NCI-H2081 treated with DMSO at 0.1 percent for 48 hours (cell line): ENCODE measurements at regions not wholly inside any gene's neighbourhood (a gene's known extent, or its start where the extent isn't known, plus 50 kb on each side); places are given as distances from the start of the nearest gene placed in this dataset.
"Not testable (repeated sequence)": the region's sequence is repeated elsewhere in the genome, so short reads cannot be mapped to it uniquely, and the experiment has no call there.

Source experiments
- DNase-seq: peaks from one replicate; lab custom pipeline; 2025; lab: John Stamatoyannopoulos, UW

- no peak for DNase-seq
These were observed 261.9 kb downstream of the CBLL2 start for GRCh38 chrX:22534643-22535042.

GRCh38 chrX:22536746-22537304 lies 264.1 kb downstream of the CBLL2 start:
- DNase-seq: no peak

- no peak for DNase-seq
These were observed 265.9 kb downstream of the CBLL2 start for GRCh38 chrX:22538580-22538979.

GRCh38 chrX:22541926-22542325 lies 269.2 kb downstream of the CBLL2 start:
- DNase-seq: no peak

GRCh38 chrX:22542641-22543040 lies 269.9 kb downstream of the CBLL2 start:
- DNase-seq: no peak

GRCh38 chrX:22559506-22559905 lies 286.8 kb downstream of the CBLL2 start:
- no peak for DNase-seq

- DNase-seq: no peak
These were observed 302.6 kb downstream of the CBLL2 start for GRCh38 chrX:22575161-22575845.

GRCh38 chrX:22577181-22577580 lies 304.5 kb downstream of the CBLL2 start:
- DNase-seq: no peak

GRCh38 chrX:22585831-22586230 lies 313.1 kb downstream of the CBLL2 start:
- DNase-seq: no peak

GRCh38 chrX:22589845-22590244 lies 317.1 kb downstream of the CBLL2 start:
- no peak for DNase-seq

- no peak for DNase-seq
These were observed 322.1 kb downstream of the CBLL2 start for GRCh38 chrX:22594766-22595165.

- DNase-seq: no peak
These were observed 330.3 kb downstream of the CBLL2 start for GRCh38 chrX:22603060-22603459.

- DNase-seq: not testable (repeated sequence)
These were observed 336.7 kb downstream of the CBLL2 start for GRCh38 chrX:22609452-22609851.

GRCh38 chrX:22616867-22617266 lies 344.2 kb downstream of the CBLL2 start:
- no peak for DNase-seq

GRCh38 chrX:22627576-22627975 lies 354.9 kb downstream of the CBLL2 start:
- DNase-seq: no peak

- no peak for DNase-seq
These were observed 355.6 kb downstream of the CBLL2 start for GRCh38 chrX:22628275-22628674.

- no peak for DNase-seq
These were observed 356.5 kb downstream of the CBLL2 start for GRCh38 chrX:22629105-22629725.

- DNase-seq: no peak
These were observed 361.4 kb downstream of the CBLL2 start for GRCh38 chrX:22634083-22634482.

- no peak for DNase-seq
These were observed 362.0 kb downstream of the CBLL2 start for GRCh38 chrX:22634751-22635150.

- no peak for DNase-seq
These were observed 351.5 kb upstream of the DDX53 start for GRCh38 chrX:22648281-22648680.

GRCh38 chrX:22650691-22651090 lies 349.1 kb upstream of the DDX53 start:
- DNase-seq: no peak

GRCh38 chrX:22652596-22652995 lies 347.2 kb upstream of the DDX53 start:
- DNase-seq: no peak

GRCh38 chrX:22660756-22661155 lies 339.0 kb upstream of the DDX53 start:
- DNase-seq: no peak

- no peak for DNase-seq
These were observed 337.0 kb upstream of the DDX53 start for GRCh38 chrX:22662776-22663175.
